Activated CD8-positive, alpha-beta T cell treated with anti-CD3 and anti-CD28 coated beads, Interleukin-2, amount 10 ng/mL, durations not matched to agents 7 days and 5 days (primary cell): ENCODE measurements at regions not wholly inside any gene's neighbourhood (a gene's known extent, or its start where the extent isn't known, plus 50 kb on each side); places are given as distances from the start of the nearest gene placed in this dataset.

Experiments used
- ATAC-seq: fragments of 150-1000 bp; cut with Tn5 transposase; one replicate; pipeline ENCODE4 v1.10.0; 2021; ENCODE audit warnings: moderate library complexity
- CTCF ChIA-PET: fragments of 350-600 bp; sonication (Branson Sonifier 250); formaldehyde crosslinking; loops from one replicate; lab custom pipeline; 2021; ENCODE audit warnings: antibody characterized with exemption; lab: Charles Lee
- POLR2A ChIA-PET: fragments of 350-600 bp; sonication (Branson Sonifier 250); formaldehyde crosslinking; loops from one replicate; lab custom pipeline; 2021; ENCODE audit warnings: antibody characterized with exemption; lab: Charles Lee
- DNase-seq: peaks from one replicate; pipeline ENCODE4 v3.0.0-alpha.2; 2020
- H3K27ac Mint-ChIP-seq: one replicate; pipeline ENCODE4 v1.8.0; 2021; ENCODE audit warnings: mild to moderate bottlenecking, mixed read lengths
- H3K27me3 Mint-ChIP-seq: one replicate; pipeline ENCODE4 v1.8.0; 2021; ENCODE audit warnings: low read depth, mixed read lengths
- H3K36me3 Mint-ChIP-seq: one replicate; pipeline ENCODE4 v1.8.0; 2021; ENCODE audit warnings: low read depth, mixed read lengths
- H3K4me1 Mint-ChIP-seq: one replicate; pipeline ENCODE4 v1.8.0; 2021; ENCODE audit warnings: low read depth, mixed read lengths
- H3K4me3 Mint-ChIP-seq: one replicate; pipeline ENCODE4 v1.8.0; 2021; ENCODE audit warnings: mild to moderate bottlenecking, mixed read lengths
- H3K9me3 Mint-ChIP-seq: one replicate; pipeline ENCODE4 v1.8.0; 2022; ENCODE audit warnings: mixed read lengths; ENCODE audit not compliant: insufficient read depth

DNA sequence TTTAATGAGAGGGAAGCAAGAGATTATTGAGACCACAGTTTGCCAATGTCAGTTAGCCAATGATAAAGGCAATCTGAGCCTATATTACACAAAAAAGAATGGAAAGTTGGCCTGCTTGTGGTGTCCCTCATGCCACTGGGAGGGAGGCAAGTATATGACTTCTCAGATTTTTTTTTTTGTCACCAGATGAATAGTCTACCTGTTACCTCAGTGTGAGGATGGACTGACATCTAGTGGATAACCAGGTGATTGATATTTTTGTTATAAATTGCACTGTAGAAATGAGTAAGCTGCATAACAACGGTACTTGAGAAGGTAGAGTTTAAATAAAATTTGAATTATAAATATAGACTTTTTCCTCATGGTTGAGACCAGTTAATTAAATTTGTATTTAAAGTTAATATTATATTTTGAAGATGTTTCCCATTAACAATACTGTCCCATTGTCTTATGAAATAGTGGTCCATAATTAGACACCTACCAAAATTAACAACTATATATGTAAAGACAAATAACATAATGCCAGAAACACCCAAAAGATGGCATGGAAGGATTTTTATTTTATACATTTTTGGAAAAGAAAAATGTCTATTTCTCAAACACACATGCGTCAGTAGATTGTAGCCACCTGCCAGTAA lies 237.8 kb upstream of the GADL1 start:
- Mint-ChIP-seq H3K4me3 (no peak overlapping the region), H3K36me3 (no peaks in the 10 kb centered on the region), H3K9me3 (no peaks in the 10 kb centered on the region), H3K27ac (no peak overlapping the region), H3K4me1 (peaks cover 5% of the 10 kb centered on the region), H3K27me3 (no peaks in the 10 kb centered on the region)
- DNase-seq (no peak), ATAC-seq (no peak)
- ChIA-PET POLR2A (no interaction called here), CTCF (interaction anchor here (0.6 to 2.3 kb wide), 6 partner anchors 17 to 1119 kb away, joined by 3 to 16 read pairs (median 4); no protein-coding TSS in a partner anchor)

GRCh38 chr3:31133541-31133940 lies 239.1 kb upstream of the GADL1 start:
- Mint-ChIP-seq H3K9me3 (no peaks in the 10 kb centered on the region), H3K36me3 (no peaks in the 10 kb centered on the region), H3K27ac (peak overlapping the region; percentile 44), H3K4me1 (peaks cover 5% of the 10 kb centered on the region), H3K4me3 (no peak overlapping the region), H3K27me3 (no peaks in the 10 kb centered on the region)
- ATAC-seq (no peak), DNase-seq (no peak)
- ChIA-PET CTCF (no interaction called here), POLR2A (no interaction called here)

- ATAC-seq (no peak), DNase-seq (no peak)
- Mint-ChIP-seq H3K4me3 (no peak overlapping the region), H3K9me3 (no peaks in the 10 kb centered on the region), H3K4me1 (peaks cover 5% of the 10 kb centered on the region), H3K27me3 (no peaks in the 10 kb centered on the region), H3K27ac (no peak overlapping the region), H3K36me3 (no peaks in the 10 kb centered on the region)
- ChIA-PET POLR2A (no interaction called here), CTCF (interaction anchor here (1.0 kb wide), 1 partner anchor 368 kb away, joined by 3 read pairs; no protein-coding TSS in a partner anchor)
Observed at GRCh38 chr3:31135546-31135945, 241.1 kb upstream of the GADL1 start.

GRCh38 chr3:31137718-31138465 lies 243.4 kb upstream of the GADL1 start:
- ChIA-PET CTCF (interaction anchor here (1.0 kb wide), 1 partner anchor 15 kb away, joined by 3 read pairs; no protein-coding TSS in a partner anchor), POLR2A (no interaction called here)
- no peaks in the 10 kb centered on the region for H3K27me3 Mint-ChIP-seq
- H3K36me3 Mint-ChIP-seq = no peaks in the 10 kb centered on the region
- DNase-seq (no peak), ATAC-seq (no peak)
- H3K27ac Mint-ChIP-seq = no peak overlapping the region
- peaks cover 5% of the 10 kb centered on the region for H3K4me1 Mint-ChIP-seq
- no peaks in the 10 kb centered on the region for H3K9me3 Mint-ChIP-seq
- no peak overlapping the region for H3K4me3 Mint-ChIP-seq

GRCh38 chr3:31140470-31140869 lies 246.0 kb upstream of the GADL1 start:
- Mint-ChIP-seq H3K4me1 (no peaks in the 10 kb centered on the region), H3K4me3 (no peak overlapping the region), H3K27ac (no peak overlapping the region), H3K27me3 (no peaks in the 10 kb centered on the region), H3K9me3 (no peaks in the 10 kb centered on the region), H3K36me3 (no peaks in the 10 kb centered on the region)
- ChIA-PET CTCF (no interaction called here), POLR2A (no interaction called here)
- DNase-seq (no peak), ATAC-seq (no peak)

DNA sequence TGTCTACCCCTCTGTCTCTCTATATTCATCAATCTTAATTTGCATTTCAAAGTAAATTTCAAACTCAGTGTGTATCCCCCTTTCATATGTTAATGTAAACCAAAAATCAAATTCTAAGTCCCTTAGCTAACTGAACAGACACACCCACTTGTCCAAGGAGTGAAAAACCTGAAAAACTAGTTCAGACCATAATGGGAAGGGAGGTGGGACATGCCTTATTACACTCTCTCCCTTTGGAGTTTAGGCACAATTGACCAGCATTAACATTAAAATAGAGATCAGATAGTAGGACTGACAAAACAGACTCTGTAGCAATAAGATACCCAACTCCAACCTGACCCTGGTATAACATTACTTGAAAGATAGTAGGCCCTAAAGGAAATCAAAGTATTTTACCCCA lies 247.7 kb upstream of the GADL1 start:
- Mint-ChIP-seq H3K9me3 (no peaks in the 10 kb centered on the region), H3K4me3 (no peak overlapping the region), H3K36me3 (no peaks in the 10 kb centered on the region), H3K27ac (no peak overlapping the region), H3K4me1 (no peaks in the 10 kb centered on the region), H3K27me3 (no peaks in the 10 kb centered on the region)
- DNase-seq (no peak), ATAC-seq (no peak)
- CTCF ChIA-PET = no interaction called here
- POLR2A ChIA-PET = no interaction called here

- no peak for ATAC-seq
- Mint-ChIP-seq H3K4me3 (no peak overlapping the region), H3K27ac (no peak overlapping the region), H3K4me1 (no peaks in the 10 kb centered on the region), H3K27me3 (no peaks in the 10 kb centered on the region), H3K9me3 (no peaks in the 10 kb centered on the region), H3K36me3 (no peaks in the 10 kb centered on the region)
- no peak for DNase-seq
- CTCF ChIA-PET = no interaction called here
- POLR2A ChIA-PET = no interaction called here
Observed at GRCh38 chr3:31142543-31142942, 248.1 kb upstream of the GADL1 start.

- peaks cover 7% of the 10 kb centered on the region for H3K9me3 Mint-ChIP-seq
- no peaks in the 10 kb centered on the region for H3K36me3 Mint-ChIP-seq
- DNase-seq (no peak), ATAC-seq (no peak)
- ChIA-PET POLR2A (no interaction called here), CTCF (no interaction called here)
- H3K27ac Mint-ChIP-seq = no peak overlapping the region
- H3K27me3 Mint-ChIP-seq = no peaks in the 10 kb centered on the region
- no peaks in the 10 kb centered on the region for H3K4me1 Mint-ChIP-seq
- no peak overlapping the region for H3K4me3 Mint-ChIP-seq
Observed at GRCh38 chr3:31145062-31145461, 250.6 kb upstream of the GADL1 start.

GRCh38 chr3:31147550-31147949 lies 253.1 kb upstream of the GADL1 start:
- DNase-seq = no peak
- peaks cover 17% of the 10 kb centered on the region for H3K9me3 Mint-ChIP-seq
- H3K4me1 Mint-ChIP-seq = no peaks in the 10 kb centered on the region
- no peak overlapping the region for H3K27ac Mint-ChIP-seq
- ATAC-seq = no peak
- POLR2A ChIA-PET = no interaction called here
- H3K4me3 Mint-ChIP-seq = no peak overlapping the region
- no peaks in the 10 kb centered on the region for H3K27me3 Mint-ChIP-seq
- H3K36me3 Mint-ChIP-seq = no peaks in the 10 kb centered on the region
- CTCF ChIA-PET = no interaction called here

GRCh38 chr3:31157047-31157694 lies 262.7 kb upstream of the GADL1 start:
- peak overlapping the region; percentile 5 for H3K27ac Mint-ChIP-seq
- ATAC-seq = no peak

GRCh38 chr3:31157893-31158620 lies 263.6 kb upstream of the GADL1 start:
- Mint-ChIP-seq H3K27me3 (no peaks in the 10 kb centered on the region), H3K9me3 (peaks cover 3% of the 10 kb centered on the region), H3K4me3 (no peak overlapping the region), H3K36me3 (no peaks in the 10 kb centered on the region), H3K27ac (no peak overlapping the region), H3K4me1 (peaks cover 6% of the 10 kb centered on the region)
- ChIA-PET CTCF (interaction anchor here (1.1 kb wide), 1 partner anchor 388 kb away, joined by 4 read pairs; no protein-coding TSS in a partner anchor), POLR2A (no interaction called here)
- no peak for DNase-seq
- no peak for ATAC-seq

More at GRCh38 chr3:31157047-31157694, 262.7 kb upstream of the GADL1 start:
- DNase-seq = no peak
- peak overlapping the region; percentile 27 for H3K4me3 Mint-ChIP-seq
- H3K27me3 Mint-ChIP-seq = no peaks in the 10 kb centered on the region
- H3K4me1 Mint-ChIP-seq = peaks cover 6% of the 10 kb centered on the region
- POLR2A ChIA-PET = no interaction called here
- CTCF ChIA-PET = interaction anchor here (1.1 kb wide), 1 partner anchor 387 kb away, joined by 4 read pairs; no protein-coding TSS in a partner anchor
- H3K36me3 Mint-ChIP-seq = no peaks in the 10 kb centered on the region
- H3K9me3 Mint-ChIP-seq = peaks cover 6% of the 10 kb centered on the region
